ENCODE measurements at regions not wholly inside any gene's neighbourhood (a gene's known extent, or its start where the extent isn't known, plus 50 kb on each side); places are given as distances from the start of the nearest gene placed in this dataset.

DNA sequence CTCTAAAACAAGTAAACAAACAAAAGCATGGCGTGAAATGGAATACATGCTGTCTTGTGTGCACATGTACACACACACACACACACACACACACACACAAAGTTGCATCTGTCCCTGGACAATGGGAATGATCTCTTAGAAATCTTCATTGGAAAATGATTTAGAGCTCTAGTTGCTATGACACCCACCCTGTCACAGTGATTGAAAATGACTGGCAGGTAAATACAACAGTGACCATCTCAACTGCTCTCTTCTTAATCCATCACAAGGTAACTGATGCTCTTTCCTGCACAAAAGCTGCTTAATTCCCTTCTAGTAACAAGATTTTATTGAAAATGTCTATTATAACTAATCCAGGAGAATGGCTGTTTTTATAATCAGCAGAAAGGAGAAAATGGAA, 1011.7 kb upstream of the GYPC start:
- Histone ChIP-seq H3K27me3 (ENCODE audit: control insufficient read depth in 1 of 2, insufficient read depth in 2 of 2, low read length in 2 of 2) (no peaks in the 10 kb centered on the region), H2AFZ (ENCODE audit: low read length) (no peak overlapping the region), H3K4me3 (replicated peaks in 1 of 3; ENCODE audit: insufficient read depth in 1 of 3, low read depth in 2 of 3, low read length in 3 of 3) (no peak overlapping the region), H3K79me2 (ENCODE audit: insufficient read depth, low read length) (no peaks in the 10 kb centered on the region), H3K9me3 (ENCODE audit: low read length) (peaks cover 24% of the 10 kb centered on the region), H3K9ac (ENCODE audit: insufficient read depth, low read depth, low read length) (no peak overlapping the region), H4K20me1 (ENCODE audit: insufficient read depth, low read length) (no peaks in the 10 kb centered on the region), H3K4me2 (ENCODE audit: low read depth, low read length) (no peak overlapping the region), H3K27ac (ENCODE audit: extremely low read length, insufficient read depth, low read length) (no peak overlapping the region), H3K4me1 (ENCODE audit: insufficient read depth, low read length) (no peaks in the 10 kb centered on the region), H3K36me3 (replicated peaks in 1 of 2; ENCODE audit: control insufficient read depth in 1 of 2, insufficient read depth in 2 of 2, low read length in 2 of 2) (no peaks in the 10 kb centered on the region)
- POLR2A ChIA-PET: no interaction called here
- intact Hi-C loops (cut with micrococcal nuclease; ENCODE audit: unreplicated experiment): no loop called here
- CTCF ChIA-PET (ENCODE audit: low intra/inter-chr PET ratio, low total read pairs): no interaction called here
- DNase-seq (ENCODE audit: low spot score) (no peak), FAIRE-seq (no peak), ATAC-seq (no peak)
- in situ Hi-C loops (cut with HindIII; ENCODE audit: extremely low pct_ligation_motif_present, low pct_unique_long_range_greater_than_20kb): no loop called here
- no peak for TF ChIP-seq ZNF761 (CRISPR knock-in tag; conservative IDR thresholded peaks at IDR 0.05)
- TF ChIP-seq PRDM10 (CRISPR knock-in tag; IDR thresholded peaks at IDR 0.05; ENCODE audit: low read depth): no peak
- no peak for TF ChIP-seq THAP11 (CRISPR knock-in tag; IDR thresholded peaks at IDR 0.05)
- no peak for TF ChIP-seq DRAP1 (CRISPR knock-in tag; IDR thresholded peaks at IDR 0.05)
- 0% methylated on average over 1 of the region's 1 CpG for WGBS (ENCODE audit: low lambda C conversion rate)
- no TSS peak for BruUV-seq (replicated peaks)

GRCh38 chr2:125652280-125652679, 1003.7 kb upstream of the GYPC start:
- Histone ChIP-seq H3K4me1 (ENCODE audit: insufficient read depth, low read length) (no peaks in the 10 kb centered on the region), H3K4me2 (ENCODE audit: low read depth, low read length) (no peak overlapping the region), H3K27ac (ENCODE audit: extremely low read length, insufficient read depth, low read length) (no peak overlapping the region), H3K79me2 (ENCODE audit: insufficient read depth, low read length) (no peaks in the 10 kb centered on the region), H3K27me3 (ENCODE audit: control insufficient read depth in 1 of 2, insufficient read depth in 2 of 2, low read length in 2 of 2) (no peaks in the 10 kb centered on the region), H3K4me3 (replicated peaks in 1 of 3; ENCODE audit: insufficient read depth in 1 of 3, low read depth in 2 of 3, low read length in 3 of 3) (no peak overlapping the region), H3K9me3 (ENCODE audit: low read length) (peaks cover 30% of the 10 kb centered on the region), H3K9ac (ENCODE audit: insufficient read depth, low read depth, low read length) (no peak overlapping the region), H2AFZ (ENCODE audit: low read length) (no peak overlapping the region), H3K36me3 (replicated peaks in 1 of 2; ENCODE audit: control insufficient read depth in 1 of 2, insufficient read depth in 2 of 2, low read length in 2 of 2) (no peaks in the 10 kb centered on the region), H4K20me1 (ENCODE audit: insufficient read depth, low read length) (no peaks in the 10 kb centered on the region)
- TF ChIP-seq MEF2D (CRISPR knock-in tag; IDR thresholded peaks at IDR 0.05) (no peak), CSRNP1 (CRISPR knock-in tag; IDR thresholded peaks at IDR 0.05) (no peak), ZSCAN29 (CRISPR knock-in tag; conservative IDR thresholded peaks at IDR 0.05) (no peak), SALL2 (CRISPR knock-in tag; IDR thresholded peaks at IDR 0.05) (no peak)
- FAIRE-seq (no peak), DNase-seq (ENCODE audit: low spot score) (no peak), ATAC-seq (no peak)
- intact Hi-C loops (cut with micrococcal nuclease; ENCODE audit: unreplicated experiment): no loop called here
- ChIA-PET POLR2A (no interaction called here), CTCF (ENCODE audit: low intra/inter-chr PET ratio, low total read pairs) (no interaction called here)
- no TSS peak for BruUV-seq (replicated peaks)
- in situ Hi-C loops (cut with HindIII; ENCODE audit: extremely low pct_ligation_motif_present, low pct_unique_long_range_greater_than_20kb): no loop called here
- 35% methylated on average over 3 of the region's 3 CpGs for WGBS (ENCODE audit: low lambda C conversion rate)

Measured in HepG2 (cell line).